Keratinocyte (primary cell): ENCODE measurements at regions not wholly inside any gene's neighbourhood (a gene's known extent, or its start where the extent isn't known, plus 50 kb on each side); places are given as distances from the start of the nearest gene placed in this dataset.

Source experiments
- CTCF ChIP-seq, 3 experiments: IDR thresholded peaks in 1 of 3; conservative IDR thresholded peaks in 1 of 3; optimal IDR thresholded peaks in 1 of 3; 2 replicates in 2 of 3; 3 replicates in 1 of 3; pipeline versions ENCODE3 to v1.5.1; 2011; ENCODE audit warnings: low read length in 3 of 3, mild to moderate bottlenecking in 3 of 3, moderate library complexity in 2 of 3, control low read depth in 1 of 3, inconsistent platforms in 1 of 3; ENCODE audit not compliant: insufficient read depth in 2 of 3; ENCODE audit errors: extremely low read depth in 1 of 3
- EZH2 ChIP-seq: IDR thresholded peaks from one replicate; pipeline ENCODE4 v1.6.1; 2012; ENCODE audit warnings: inconsistent platforms, mild to moderate bottlenecking, low read length, moderate library complexity

- no peak for TF ChIP-seq CTCF (optimal IDR thresholded peaks at IDR 0.05 in 1 of 3, IDR thresholded peaks at IDR 0.05 in 1 of 3, conservative IDR thresholded peaks at IDR 0.05 in 1 of 3; ENCODE audit: extremely low read depth in 1 of 3, insufficient read depth in 2 of 3, low read length in 3 of 3)
- no peak for TF ChIP-seq EZH2
Measured at GRCh38 chr5:17343675-17344074, 126.2 kb downstream of the BASP1 start.
